ENCODE measurements at regions not wholly inside any gene's neighbourhood (a gene's known extent, or its start where the extent isn't known, plus 50 kb on each side); places are given as distances from the start of the nearest gene placed in this dataset.

GRCh38 chr3:194781617-194782016, 95.9 kb downstream of the FAM43A start:
- Histone ChIP-seq H4K20me1 (ENCODE audit: control insufficient read depth, insufficient read depth, low read depth, low read length) (no peaks in the 10 kb centered on the region), H3K27me3 (ENCODE audit: control insufficient read depth, low read length) (peaks cover 37% of the 10 kb centered on the region), H3K27ac (ENCODE audit: low read depth, low read length) (no peak overlapping the region), H3K79me2 (ENCODE audit: control insufficient read depth, low read length) (no peaks in the 10 kb centered on the region), H3F3A (ENCODE audit: control insufficient read depth, insufficient read depth) (no peaks in the 10 kb centered on the region), H3K9me3 (ENCODE audit: control insufficient read depth, insufficient read depth, low read length) (no peaks in the 10 kb centered on the region), H3K36me3 (ENCODE audit: control insufficient read depth, low read length) (no peaks in the 10 kb centered on the region), H3K4me3 (ENCODE audit: low read length) (no peak overlapping the region), H3K4me2 (ENCODE audit: low read length) (no peak overlapping the region), H3K9me2 (replicated peaks; ENCODE audit: control insufficient read depth, low read length) (no peaks in the 10 kb centered on the region), H3K4me1 (ENCODE audit: control insufficient read depth, low read length) (peaks cover 12% of the 10 kb centered on the region)
- no peak for TF ChIP-seq CTCF (IDR thresholded peaks at IDR 0.05; ENCODE audit: low read depth, low read length, poor library complexity, severe bottlenecking)
- TF ChIP-seq EZH2phosphoT487 (IDR thresholded peaks at IDR 0.05; ENCODE audit: borderline replicate concordance, low read length) = no peak

- no peaks in the 10 kb centered on the region for H3F3A ChIP-seq (ENCODE audit: control insufficient read depth, insufficient read depth)
- H3K4me1 ChIP-seq (ENCODE audit: control insufficient read depth, low read length) = peaks cover 2% of the 10 kb centered on the region
- TF ChIP-seq CTCF (IDR thresholded peaks at IDR 0.05; ENCODE audit: low read depth, low read length, poor library complexity, severe bottlenecking) = no peak
- no peak for TF ChIP-seq EZH2phosphoT487 (IDR thresholded peaks at IDR 0.05; ENCODE audit: borderline replicate concordance, low read length)
- H3K27ac ChIP-seq (ENCODE audit: low read depth, low read length) = no peak overlapping the region
- no peaks in the 10 kb centered on the region for H3K36me3 ChIP-seq (ENCODE audit: control insufficient read depth, low read length)
- no peaks in the 10 kb centered on the region for H3K9me2 ChIP-seq (replicated peaks; ENCODE audit: control insufficient read depth, low read length)
- H3K27me3 ChIP-seq (ENCODE audit: control insufficient read depth, low read length) = peaks cover 30% of the 10 kb centered on the region
- no peak overlapping the region for H3K4me2 ChIP-seq (ENCODE audit: low read length)
- H3K79me2 ChIP-seq (ENCODE audit: control insufficient read depth, low read length) = no peaks in the 10 kb centered on the region
- no peak overlapping the region for H3K4me3 ChIP-seq (ENCODE audit: low read length)
- H4K20me1 ChIP-seq (ENCODE audit: control insufficient read depth, insufficient read depth, low read depth, low read length) = no peaks in the 10 kb centered on the region
- H3K9me3 ChIP-seq (ENCODE audit: control insufficient read depth, insufficient read depth, low read length) = no peaks in the 10 kb centered on the region
These were observed 97.2 kb downstream of the FAM43A start for GRCh38 chr3:194782698-194783404.

GRCh38 chr3:194784361-194784760, 98.7 kb downstream of the FAM43A start:
- no peak for TF ChIP-seq CTCF (IDR thresholded peaks at IDR 0.05; ENCODE audit: low read depth, low read length, poor library complexity, severe bottlenecking)
- no peak for TF ChIP-seq EZH2phosphoT487 (IDR thresholded peaks at IDR 0.05; ENCODE audit: borderline replicate concordance, low read length)

More at GRCh38 chr3:194784361-194784760, 98.7 kb downstream of the FAM43A start:
- H3K36me3 ChIP-seq (ENCODE audit: control insufficient read depth, low read length) = no peaks in the 10 kb centered on the region
- no peaks in the 10 kb centered on the region for H3K9me3 ChIP-seq (ENCODE audit: control insufficient read depth, insufficient read depth, low read length)
- H3K4me2 ChIP-seq (ENCODE audit: low read length) = no peak overlapping the region
- H3K4me1 ChIP-seq (ENCODE audit: control insufficient read depth, low read length) = no peaks in the 10 kb centered on the region
- H3K4me3 ChIP-seq (ENCODE audit: low read length) = no peak overlapping the region
- no peaks in the 10 kb centered on the region for H3K9me2 ChIP-seq (replicated peaks; ENCODE audit: control insufficient read depth, low read length)
- H4K20me1 ChIP-seq (ENCODE audit: control insufficient read depth, insufficient read depth, low read depth, low read length) = no peaks in the 10 kb centered on the region
- H3K27ac ChIP-seq (ENCODE audit: low read depth, low read length) = no peak overlapping the region
- H3F3A ChIP-seq (ENCODE audit: control insufficient read depth, insufficient read depth) = no peaks in the 10 kb centered on the region
- H3K79me2 ChIP-seq (ENCODE audit: control insufficient read depth, low read length) = no peaks in the 10 kb centered on the region
- peaks cover 16% of the 10 kb centered on the region for H3K27me3 ChIP-seq (ENCODE audit: control insufficient read depth, low read length)

Measured in DOHH2 (cell line).